IMR-90 (cell line): ENCODE measurements at regions not wholly inside any gene's neighbourhood (a gene's known extent, or its start where the extent isn't known, plus 50 kb on each side); places are given as distances from the start of the nearest gene placed in this dataset.

Source experiments
- ATAC-seq: fragments of 200-7000 bp; cut with Tn5 transposase; 2 replicates; pipeline ENCODE4 v1.9.1; 2020; ENCODE audit warnings: low read depth, mild to moderate bottlenecking, moderate library complexity
- BruUV-seq: library from RNA; stranded (reverse); fragments of 400-500 nt; replicated peaks from 2 replicates; lab custom pipeline; 2021; lab: Mats Ljungman, UMichigan
- CTCF ChIA-PET: fragments of 300-600 bp; formaldehyde crosslinking; extraction: SDS; loops from one replicate; lab custom pipeline; 2021; ENCODE audit warnings: antibody characterized with exemption; lab: Yijun Ruan, JAX
- POLR2A ChIA-PET: fragments of 300-600 bp; sonication (Branson Sonifier 250); formaldehyde crosslinking; loops from one replicate; lab custom pipeline; 2022; ENCODE audit warnings: antibody characterized with exemption; ENCODE audit not compliant: unreplicated experiment; lab: Charles Lee
- DNase-seq: peaks from one replicate; pipeline ENCODE4 v3.0.0; 2013
- H2AFZ ChIP-seq: replicated peaks from 2 replicates; pipeline ENCODE3; 2013; ENCODE audit warnings: low read length, mild to moderate bottlenecking; ENCODE audit not compliant: poor library complexity
- H2AK5ac ChIP-seq: 2 replicates; pipeline ENCODE4 v1.6.1; 2013; ENCODE audit warnings: low read depth, low read length, inconsistent platforms
- H2AK9ac ChIP-seq: replicated peaks from 2 replicates; pipeline ENCODE3; 2013; ENCODE audit warnings: mild to moderate bottlenecking, low read depth, low read length, moderate library complexity; ENCODE audit not compliant: poor library complexity
- H2BK120ac ChIP-seq: 2 replicates; pipeline ENCODE4 v1.6.1; 2013; ENCODE audit warnings: low read depth, low read length, inconsistent platforms
- H2BK15ac ChIP-seq: 3 replicates; pipeline ENCODE4 v1.6.1; 2013; ENCODE audit warnings: low read depth, low read length, inconsistent platforms
- H2BK20ac ChIP-seq: 2 replicates; pipeline ENCODE4 v1.6.1; 2013; ENCODE audit warnings: low read depth, mild to moderate bottlenecking, inconsistent platforms, low read length, moderate library complexity
- H2BK5ac ChIP-seq: 2 replicates; pipeline ENCODE4 v1.6.1; 2013; ENCODE audit warnings: mild to moderate bottlenecking, low read depth, low read length, inconsistent platforms; ENCODE audit not compliant: poor library complexity, severe bottlenecking
- H3K14ac ChIP-seq: replicated peaks from 2 replicates; pipeline ENCODE4 v1.6.1; 2013; ENCODE audit warnings: low read depth, low read length, inconsistent platforms
- H3K18ac ChIP-seq: 2 replicates; pipeline ENCODE4 v1.6.1; 2013; ENCODE audit warnings: low read depth, low read length, control low read depth
- H3K23ac ChIP-seq: 2 replicates; pipeline ENCODE4 v1.6.1; 2013; ENCODE audit warnings: low read depth, low read length, inconsistent platforms
- H3K27ac ChIP-seq: 2 replicates; pipeline ENCODE4 v1.5.1; 2013; ENCODE audit warnings: mild to moderate bottlenecking, control low read depth, low read length; ENCODE audit not compliant: insufficient read depth
- H3K27me3 ChIP-seq: 2 replicates; pipeline ENCODE4 v1.6.1; 2013; ENCODE audit warnings: low read length; ENCODE audit not compliant: control insufficient read depth, insufficient read depth
- H3K36me3 ChIP-seq: 2 replicates; pipeline ENCODE4 v1.6.1; 2013; ENCODE audit warnings: low read length, mixed read lengths; ENCODE audit not compliant: control insufficient read depth, insufficient read depth
- H3K4ac ChIP-seq: 2 replicates; pipeline ENCODE4 v1.6.1; 2013; ENCODE audit warnings: low read depth, low read length, inconsistent platforms
- H3K4me1 ChIP-seq: 2 replicates; pipeline ENCODE4 v1.6.1; 2013; ENCODE audit warnings: low read length, mixed read lengths; ENCODE audit not compliant: control insufficient read depth, insufficient read depth
- H3K4me2 ChIP-seq: 2 replicates; pipeline ENCODE4 v1.6.1; 2013; ENCODE audit warnings: low read depth, mild to moderate bottlenecking, control low read depth, low read length, moderate library complexity
- H3K4me3 ChIP-seq: 2 replicates; pipeline ENCODE4 v1.5.1; 2013; ENCODE audit warnings: low read depth, mild to moderate bottlenecking, control low read depth, low read length, moderate library complexity; ENCODE audit not compliant: insufficient read depth
- H3K56ac ChIP-seq: 2 replicates; pipeline ENCODE4 v1.6.1; 2013; ENCODE audit warnings: low read length, inconsistent platforms; ENCODE audit not compliant: insufficient read depth; ENCODE audit errors: extremely low read depth
- H3K79me1 ChIP-seq, 2 experiments: 2 replicates each; pipeline ENCODE4 v1.6.1; 2013; ENCODE audit warnings: low read length in 2 of 2, inconsistent platforms in 1 of 2, low read depth in 1 of 2
- H3K9ac ChIP-seq: 2 replicates; pipeline ENCODE4 v1.6.1; 2013; ENCODE audit warnings: low read depth, low read length, control low read depth
- H3K9me1 ChIP-seq: 2 replicates; pipeline ENCODE4 v1.6.1; 2013; ENCODE audit warnings: low read length, inconsistent platforms; ENCODE audit not compliant: insufficient read depth
- H3K9me3 ChIP-seq: 2 replicates; pipeline ENCODE4 v1.6.1; 2013; ENCODE audit warnings: low read length; ENCODE audit not compliant: control insufficient read depth, insufficient read depth
- H4K20me1 ChIP-seq: 2 replicates; pipeline ENCODE4 v1.6.1; 2013; ENCODE audit warnings: low read length, inconsistent platforms; ENCODE audit not compliant: insufficient read depth
- H4K5ac ChIP-seq: 2 replicates; pipeline ENCODE4 v1.6.1; 2013; ENCODE audit warnings: mild to moderate bottlenecking, low read depth, low read length, control low read depth
- H4K8ac ChIP-seq, 2 experiments: 2 replicates each; pipeline ENCODE4 v1.6.1; 2013; ENCODE audit warnings: low read depth in 2 of 2, low read length in 2 of 2, control low read depth in 1 of 2, inconsistent platforms in 1 of 2
- H4K91ac ChIP-seq: 2 replicates; pipeline ENCODE4 v1.6.1; 2013; ENCODE audit warnings: low read depth, low read length, inconsistent platforms; ENCODE audit not compliant: insufficient read depth
- BHLHE40 ChIP-seq: fragments of 150-350 bp; IDR thresholded peaks from 2 replicates; pipeline ENCODE4 v1.6.1; 2016; ENCODE audit warnings: mild to moderate bottlenecking, low read depth, low read length
- CEBPB ChIP-seq: IDR thresholded peaks from 2 replicates; pipeline ENCODE4 v1.6.1; 2012; ENCODE audit warnings: low read depth, low read length, improper control_type of control experiment
- CHD1 ChIP-seq: IDR thresholded peaks from 2 replicates; pipeline ENCODE4 v1.6.1; 2012; ENCODE audit warnings: low read depth, low read length, improper control_type of control experiment
- FOS ChIP-seq: fragments of 150-350 bp; IDR thresholded peaks from 2 replicates; pipeline ENCODE4 v1.6.1; 2016; ENCODE audit warnings: low read depth, low read length
- MAFK ChIP-seq: IDR thresholded peaks from 2 replicates; pipeline ENCODE4 v1.6.1; 2012; ENCODE audit warnings: low read depth, low read length, improper control_type of control experiment
- MAZ ChIP-seq: IDR thresholded peaks from 2 replicates; pipeline ENCODE4 v1.6.1; 2012; ENCODE audit warnings: low read depth, mild to moderate bottlenecking, low read length, improper control_type of control experiment, moderate library complexity, borderline replicate concordance
- MXI1 ChIP-seq: IDR thresholded peaks from 2 replicates; pipeline ENCODE4 v1.6.1; 2012; ENCODE audit warnings: low read depth, mild to moderate bottlenecking, low read length, moderate library complexity, borderline replicate concordance
- NFE2L2 ChIP-seq: fragments of 150-350 bp; IDR thresholded peaks from 2 replicates; pipeline ENCODE4 v1.6.1; 2016; ENCODE audit warnings: low read depth, mild to moderate bottlenecking, low read length
- POLR2A ChIP-seq: IDR thresholded peaks from 2 replicates; pipeline ENCODE4 v1.6.1; 2012; ENCODE audit warnings: mild to moderate bottlenecking, low read depth, low read length
- RAD21 ChIP-seq: IDR thresholded peaks from 2 replicates; pipeline ENCODE4 v1.6.1; 2012; ENCODE audit warnings: low read length, improper control_type of control experiment
- RCOR1 ChIP-seq: IDR thresholded peaks from 2 replicates; pipeline ENCODE4 v1.6.1; 2012; ENCODE audit warnings: mild to moderate bottlenecking, low read length, improper control_type of control experiment; ENCODE audit not compliant: insufficient replicate concordance
- RFX5 ChIP-seq: IDR thresholded peaks from 2 replicates; pipeline ENCODE4 v1.8.0; 2012; ENCODE audit warnings: low read depth, mild to moderate bottlenecking, low read length, moderate library complexity
- SMC3 ChIP-seq: fragments of 150-350 bp; IDR thresholded peaks from 2 replicates; pipeline ENCODE4 v1.6.1; 2016; ENCODE audit warnings: low read depth, mild to moderate bottlenecking, antibody characterized with exemption, low read length, moderate library complexity
- WGBS, 2 experiments: methylation state at CpG; one replicate each; pipeline versions ENCODE4 v1.1.5 to v1.1.7; 2013; ENCODE audit warnings: missing lambda C conversion rate in 2 of 2; ENCODE audit not compliant: insufficient read length in 1 of 2; ENCODE audit errors: extremely low coverage in 2 of 2; 5-methylcytosine and 5-hydroxymethylcytosine counted together
- dilution Hi-C: fragments of 300-500 bp; cut with HindIII; formaldehyde crosslinking; loops from one replicate; pipeline ENCODE4 v1.14.3; 2018; ENCODE audit warnings: low sequenced_read_pairs; ENCODE audit not compliant: unreplicated experiment
- in situ Hi-C: fragments of 300-500 bp; cut with MboI; formaldehyde crosslinking; loops from 3 replicates; pipeline ENCODE4 v1.14.3; 2019; ENCODE audit warnings: low sequenced_read_pairs, inconsistent platforms, mixed read lengths
- intact Hi-C: fragments of 100-400 bp; cut with micrococcal nuclease; formaldehyde crosslinking; loops from 2 replicates; pipeline ENCODE4 v1.10.0; 2022
- TF ChIP-seq, protein P1 (sequence below): fragments of 150-350 bp; IDR thresholded peaks from 2 replicates; pipeline ENCODE4 v1.6.1; 2017; ENCODE audit warnings: mild to moderate bottlenecking, antibody characterized with exemption, low read length, low read depth
- TF ChIP-seq, protein P2 (sequence below): fragments of 150-350 bp; IDR thresholded peaks from 2 replicates; pipeline ENCODE4 v1.6.1; 2016; ENCODE audit warnings: low read depth, mild to moderate bottlenecking, low read length, moderate library complexity, borderline replicate concordance
- TF ChIP-seq, protein P3 (sequence below): conservative IDR thresholded peaks from 2 replicates; pipeline ENCODE4 v1.5.1; 2012; ENCODE audit warnings: mild to moderate bottlenecking, low read depth, low read length, improper control_type of control experiment

DNA sequence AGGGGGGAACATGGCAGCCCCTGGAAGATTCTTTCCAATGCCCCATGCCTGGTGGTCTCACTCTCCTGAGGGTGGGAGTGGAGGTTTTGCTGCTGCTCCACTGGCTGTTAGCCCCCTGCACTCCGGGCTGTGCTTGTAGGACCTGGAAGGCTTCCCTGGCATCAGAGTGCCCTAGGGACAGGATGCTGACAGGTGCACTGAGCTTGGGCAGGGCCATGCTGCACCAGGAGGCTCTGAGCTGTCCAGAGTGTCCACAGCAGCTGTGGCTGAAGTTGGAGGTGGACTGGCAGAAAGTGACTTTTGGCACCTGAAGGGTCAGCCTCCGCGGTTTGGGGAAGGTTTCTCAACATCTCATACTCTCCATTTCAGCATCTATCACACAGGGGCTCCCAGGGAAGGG lies 249.1 kb downstream of the GADD45G start:
- Histone ChIP-seq H2BK5ac (no peak overlapping the region), H3K4me3 (no peak overlapping the region)
- POLR2A ChIA-PET, result no interaction called here

More for the DNA sequence above, 249.1 kb downstream of the GADD45G start:
- Histone ChIP-seq H2AFZ (no peak overlapping the region), H3K9me1 (peaks cover 2% of the 10 kb centered on the region; the same call in 1 of the 2 replicates), H2BK15ac (no peak overlapping the region), H3K56ac (no peak overlapping the region), H2AK9ac (no peak overlapping the region), H3K14ac (no peak overlapping the region), H2BK120ac (no peak overlapping the region), H3K4me1 (no peaks in the 10 kb centered on the region), H4K5ac (no peak overlapping the region), H3K4me2 (no peak overlapping the region), H3K79me1 (no peaks in the 10 kb centered on the region), H3K4ac (no peak overlapping the region), H2BK20ac (no peak overlapping the region), H2AK5ac (no peak overlapping the region), H3K23ac (no peak overlapping the region), H3K9me3 (no peaks in the 10 kb centered on the region), H3K9ac (no peak overlapping the region), H4K91ac (no peak overlapping the region), H4K20me1 (no peaks in the 10 kb centered on the region), H3K27me3 (no peaks in the 10 kb centered on the region), H4K8ac (no peak overlapping the region), H3K36me3 (no peaks in the 10 kb centered on the region), H3K18ac (no peak overlapping the region), H3K27ac (no peak overlapping the region)
- no CpG with 5 or more reads among the region's 3 CpGs for WGBS, 2 experiments
- intact Hi-C loops (no loop called here), in situ Hi-C loops (no loop called here), dilution Hi-C loops (no loop called here)
- no TSS peak for BruUV-seq
- DNase-seq, result no peak
- no peak for ATAC-seq
- CTCF ChIA-PET, result no interaction called here
- TF ChIP-seq RFX5 (no peak), CHD1 (no peak), CEBPB (no peak), BHLHE40 (no peak), MXI1 (no peak), RAD21 (no peak), RCOR1 (no peak), NFE2L2 (no peak), MAZ (no peak), SMC3 (no peak), POLR2A (no peak), FOS (no peak), MAFK (no peak)
- TF ChIP-seq, protein P1, sequence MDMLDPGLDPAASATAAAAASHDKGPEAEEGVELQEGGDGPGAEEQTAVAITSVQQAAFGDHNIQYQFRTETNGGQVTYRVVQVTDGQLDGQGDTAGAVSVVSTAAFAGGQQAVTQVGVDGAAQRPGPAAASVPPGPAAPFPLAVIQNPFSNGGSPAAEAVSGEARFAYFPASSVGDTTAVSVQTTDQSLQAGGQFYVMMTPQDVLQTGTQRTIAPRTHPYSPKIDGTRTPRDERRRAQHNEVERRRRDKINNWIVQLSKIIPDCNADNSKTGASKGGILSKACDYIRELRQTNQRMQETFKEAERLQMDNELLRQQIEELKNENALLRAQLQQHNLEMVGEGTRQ, result no peak
- TF ChIP-seq, protein P2, sequence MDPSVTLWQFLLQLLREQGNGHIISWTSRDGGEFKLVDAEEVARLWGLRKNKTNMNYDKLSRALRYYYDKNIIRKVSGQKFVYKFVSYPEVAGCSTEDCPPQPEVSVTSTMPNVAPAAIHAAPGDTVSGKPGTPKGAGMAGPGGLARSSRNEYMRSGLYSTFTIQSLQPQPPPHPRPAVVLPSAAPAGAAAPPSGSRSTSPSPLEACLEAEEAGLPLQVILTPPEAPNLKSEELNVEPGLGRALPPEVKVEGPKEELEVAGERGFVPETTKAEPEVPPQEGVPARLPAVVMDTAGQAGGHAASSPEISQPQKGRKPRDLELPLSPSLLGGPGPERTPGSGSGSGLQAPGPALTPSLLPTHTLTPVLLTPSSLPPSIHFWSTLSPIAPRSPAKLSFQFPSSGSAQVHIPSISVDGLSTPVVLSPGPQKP, result no peak
- TF ChIP-seq, protein P3, sequence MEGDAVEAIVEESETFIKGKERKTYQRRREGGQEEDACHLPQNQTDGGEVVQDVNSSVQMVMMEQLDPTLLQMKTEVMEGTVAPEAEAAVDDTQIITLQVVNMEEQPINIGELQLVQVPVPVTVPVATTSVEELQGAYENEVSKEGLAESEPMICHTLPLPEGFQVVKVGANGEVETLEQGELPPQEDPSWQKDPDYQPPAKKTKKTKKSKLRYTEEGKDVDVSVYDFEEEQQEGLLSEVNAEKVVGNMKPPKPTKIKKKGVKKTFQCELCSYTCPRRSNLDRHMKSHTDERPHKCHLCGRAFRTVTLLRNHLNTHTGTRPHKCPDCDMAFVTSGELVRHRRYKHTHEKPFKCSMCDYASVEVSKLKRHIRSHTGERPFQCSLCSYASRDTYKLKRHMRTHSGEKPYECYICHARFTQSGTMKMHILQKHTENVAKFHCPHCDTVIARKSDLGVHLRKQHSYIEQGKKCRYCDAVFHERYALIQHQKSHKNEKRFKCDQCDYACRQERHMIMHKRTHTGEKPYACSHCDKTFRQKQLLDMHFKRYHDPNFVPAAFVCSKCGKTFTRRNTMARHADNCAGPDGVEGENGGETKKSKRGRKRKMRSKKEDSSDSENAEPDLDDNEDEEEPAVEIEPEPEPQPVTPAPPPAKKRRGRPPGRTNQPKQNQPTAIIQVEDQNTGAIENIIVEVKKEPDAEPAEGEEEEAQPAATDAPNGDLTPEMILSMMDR, result no peak
